ENCODE measurements at regions not wholly inside any gene's neighbourhood (a gene's known extent, or its start where the extent isn't known, plus 50 kb on each side); places are given as distances from the start of the nearest gene placed in this dataset.

GRCh38 chr13:78934336-78934735, 275.4 kb upstream of the OBI1 start:
- TF ChIP-seq CTCF (IDR thresholded peaks at IDR 0.05; ENCODE audit: control extremely low read depth in 1 of 3, insufficient read depth in 1 of 3, low read depth in 1 of 3, low read length in 3 of 3) (no peak), TAF1 (IDR thresholded peaks at IDR 0.05; ENCODE audit: low read depth, low read length) (no peak), EZH2 (IDR thresholded peaks at IDR 0.05; ENCODE audit: low read depth, low read length, severe bottlenecking) (no peak), POLR2A (IDR thresholded peaks at IDR 0.05; ENCODE audit: control extremely low read depth in 1 of 2, low read depth in 2 of 2, low read length in 2 of 2) (no peak), EGR1 (IDR thresholded peaks at IDR 0.05; ENCODE audit: borderline replicate concordance, low read depth, low read length) (no peak), E2F6 (IDR thresholded peaks at IDR 0.05) (no peak)

Data from H1 (cell line).